Breast epithelium (tissue), 3 donors: ENCODE measurements at regions not wholly inside any gene's neighbourhood (a gene's known extent, or its start where the extent isn't known, plus 50 kb on each side); places are given as distances from the start of the nearest gene placed in this dataset.

Source experiments
- CTCF ChIP-seq, 3 donors: fragments of 450-650 bp; IDR thresholded peaks; one replicate each; pipeline ENCODE4 v1.5.1; 2016 to 2017; ENCODE audit warnings: antibody characterized with exemption in 3 of 3, mild to moderate bottlenecking in 3 of 3, moderate library complexity in 3 of 3
- POLR2A ChIP-seq: fragments of 450-650 bp; IDR thresholded peaks from one replicate; pipeline ENCODE4 v1.6.1; 2016; ENCODE audit warnings: antibody characterized with exemption, mild to moderate bottlenecking, moderate library complexity

GRCh38 chr3:118530350-118530922 lies 504.2 kb downstream of the IGSF11 start:
- TF ChIP-seq POLR2A (no peak), CTCF (IDR thresholded peaks at IDR 0.05) (no peak)
